ENCODE measurements at regions not wholly inside any gene's neighbourhood (a gene's known extent, or its start where the extent isn't known, plus 50 kb on each side); places are given as distances from the start of the nearest gene placed in this dataset.
"Not testable (repeated sequence)": the region's sequence is repeated elsewhere in the genome, so short reads cannot be mapped to it uniquely, and the experiment has no call there.

DNA sequence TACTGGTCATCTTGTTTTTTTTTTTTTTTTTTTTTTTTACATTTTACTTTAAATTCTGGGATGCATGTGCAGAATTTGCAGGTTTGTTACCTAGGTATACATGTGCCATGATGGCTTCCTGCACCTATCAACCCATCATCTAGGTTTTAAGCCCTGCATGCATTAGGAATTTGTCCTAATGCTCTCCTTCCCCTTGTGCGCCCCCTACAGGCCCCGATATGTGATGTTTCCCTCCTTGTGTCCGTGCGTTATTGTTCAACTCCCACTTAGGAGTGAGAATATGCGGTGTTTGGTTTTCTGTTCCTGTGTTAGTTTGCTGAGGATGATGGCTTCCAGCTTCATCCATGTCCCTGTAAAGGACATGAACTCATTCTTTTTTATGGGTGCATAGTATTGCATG lies 249.6 kb upstream of the SLC16A7 start:
- not testable (repeated sequence) for DNase-seq (ENCODE audit: low read depth, low spot score)

DNA sequence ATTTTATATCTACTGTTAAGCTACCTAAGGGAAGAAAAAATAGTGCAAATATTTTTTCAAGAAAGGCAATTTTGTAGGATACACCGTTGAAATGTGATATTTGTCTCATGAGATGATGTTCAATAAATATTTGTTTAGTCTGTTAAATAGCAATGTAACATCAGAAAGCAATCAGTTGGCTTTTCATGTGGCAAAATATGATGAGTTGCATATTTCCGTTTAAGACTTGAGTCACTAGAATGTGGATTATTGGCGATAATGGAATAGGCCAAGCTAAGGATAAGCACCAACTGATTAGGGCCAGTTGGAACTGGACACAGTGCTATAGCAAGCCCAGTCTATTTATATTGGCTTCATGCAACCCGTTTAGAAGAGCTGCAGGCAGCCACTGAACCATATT lies 250.4 kb upstream of the SLC16A7 start:
- no peak for DNase-seq (ENCODE audit: low read depth, low spot score)

DNA sequence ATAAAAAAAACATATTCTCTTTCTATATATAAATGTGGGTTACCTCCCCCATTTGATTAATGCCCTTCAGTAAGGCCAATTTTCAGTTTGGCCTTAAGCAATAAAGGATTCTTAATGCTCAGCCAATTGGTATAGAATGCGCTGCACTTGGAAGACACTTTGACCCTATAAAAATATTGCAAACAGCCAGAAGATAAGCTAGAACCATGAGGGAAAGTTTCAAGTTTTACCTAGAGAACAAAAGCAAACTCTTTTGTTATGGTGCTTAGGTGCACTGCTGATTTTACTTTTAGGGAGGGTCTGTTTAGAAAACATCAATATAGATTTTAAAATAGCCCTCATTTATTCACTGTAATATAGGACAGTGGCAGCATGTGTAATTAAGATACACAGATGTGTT lies 251.6 kb upstream of the SLC16A7 start:
- DNase-seq (ENCODE audit: low read depth, low spot score): no peak

DNA sequence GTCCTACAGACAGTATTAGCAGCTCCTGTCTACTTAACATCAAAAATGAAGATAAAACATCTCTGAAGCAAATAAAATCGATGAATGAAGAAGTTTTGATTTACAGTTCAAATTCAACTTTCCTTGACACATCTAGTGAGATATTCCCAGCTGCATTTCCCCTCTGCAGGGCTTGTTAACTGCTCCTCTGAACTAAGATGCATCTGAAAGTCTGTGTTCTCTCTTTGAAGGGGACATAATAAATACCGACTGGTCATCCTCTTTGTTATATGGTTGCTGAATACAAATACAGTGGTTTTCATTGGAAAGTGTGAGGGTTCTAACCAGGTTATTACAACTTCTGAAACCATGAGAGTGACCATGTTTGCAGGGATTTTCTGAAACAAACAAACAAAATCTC lies 266.4 kb upstream of the SLC16A7 start:
- no peak for DNase-seq (ENCODE audit: low read depth, low spot score)

DNA sequence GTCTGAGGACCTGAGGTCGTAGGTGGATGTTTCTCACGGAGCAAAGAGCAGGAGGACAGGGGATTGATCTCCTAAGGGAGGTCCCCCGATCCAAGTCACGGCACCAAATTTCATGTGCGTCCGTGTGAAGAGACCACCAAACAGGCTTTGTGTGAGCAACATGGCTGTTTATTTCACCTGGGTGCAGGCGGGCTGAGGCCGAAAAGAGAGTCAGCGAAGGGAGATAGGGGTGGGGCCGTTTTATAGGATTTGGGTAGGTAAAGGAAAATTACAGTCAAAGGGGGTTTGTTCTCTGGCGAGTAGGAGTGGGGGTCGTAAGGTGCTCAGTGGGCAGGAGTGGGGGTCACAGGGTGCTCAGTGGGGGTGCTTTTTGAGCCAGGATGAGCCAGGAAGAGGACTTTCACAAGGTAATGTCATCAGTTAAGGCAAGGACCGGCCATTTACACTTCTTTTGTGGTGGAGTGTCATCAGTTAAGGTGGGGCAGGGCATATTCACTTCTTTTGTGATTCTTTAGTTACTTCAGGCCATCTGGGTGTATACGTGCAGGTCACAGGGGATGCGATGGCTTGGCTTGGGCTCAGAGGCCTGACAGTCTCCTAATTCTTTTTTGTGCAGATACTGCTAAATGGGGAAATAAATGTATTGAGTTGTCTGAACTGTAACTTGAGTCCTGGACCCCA lies 267.3 kb upstream of the SLC16A7 start:
- DNase-seq (ENCODE audit: low read depth, low spot score): not testable (repeated sequence)

DNA sequence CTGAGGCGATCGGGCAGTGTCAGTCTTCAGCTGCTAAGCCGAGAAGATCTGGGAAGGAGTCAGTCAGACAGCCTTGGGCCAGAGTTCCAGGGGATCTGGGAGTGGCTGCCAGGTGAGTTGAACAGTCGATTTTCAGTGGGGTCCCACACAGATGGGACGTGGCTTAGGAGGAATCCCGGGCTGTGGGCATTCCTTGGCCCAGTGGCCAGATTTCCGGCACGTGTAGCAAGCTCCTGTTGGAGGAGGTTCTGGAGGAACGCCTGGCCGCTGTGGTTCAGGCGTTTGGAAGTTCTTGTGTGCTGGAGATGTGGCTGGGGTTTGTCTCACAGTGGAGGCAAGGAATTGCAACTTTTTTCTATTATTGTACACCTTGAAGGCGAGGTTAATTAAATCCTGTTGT lies 269.4 kb upstream of the SLC16A7 start:
- DNase-seq (ENCODE audit: low read depth, low spot score): not testable (repeated sequence)

DNA sequence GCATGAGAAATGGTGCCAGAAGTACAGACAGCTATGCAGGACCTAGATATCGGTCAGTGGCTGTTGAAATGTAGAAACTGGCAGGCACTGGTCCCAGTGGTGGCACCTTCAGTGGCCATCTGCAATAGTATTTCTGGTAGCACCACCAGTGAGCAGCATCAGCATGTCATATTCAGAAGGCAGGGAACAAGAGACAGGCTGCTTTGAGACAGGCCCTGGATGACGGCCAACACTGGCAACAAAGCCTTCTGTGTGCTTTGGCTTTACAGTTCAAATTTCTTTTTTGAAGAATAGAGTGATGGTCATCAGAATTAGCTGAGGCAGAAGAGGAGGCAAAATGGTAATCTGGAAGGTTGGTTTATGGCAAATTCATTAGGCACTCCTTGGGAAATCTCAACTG lies 273.4 kb upstream of the SLC16A7 start:
- no peak for DNase-seq (ENCODE audit: low read depth, low spot score)

DNA sequence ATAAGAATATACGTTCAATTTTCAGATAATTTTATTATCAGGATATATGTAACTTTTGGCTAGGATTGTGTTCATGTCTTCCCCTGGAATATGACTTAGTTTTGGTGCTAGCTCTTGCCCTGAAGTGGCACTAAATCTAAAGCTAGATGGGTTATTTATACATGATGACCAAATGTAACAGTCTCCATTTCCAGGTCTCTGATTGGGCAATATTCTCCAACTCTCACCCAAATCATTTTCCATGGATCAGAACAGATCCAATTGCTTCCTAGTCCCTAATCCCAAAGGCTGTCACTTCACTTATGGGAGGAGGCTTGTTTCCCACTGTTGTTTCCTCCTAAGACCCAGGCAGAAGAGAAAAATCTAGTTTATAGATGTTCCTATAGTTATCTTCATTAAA lies 274.6 kb upstream of the SLC16A7 start:
- no peak for DNase-seq (ENCODE audit: low read depth, low spot score)

DNA sequence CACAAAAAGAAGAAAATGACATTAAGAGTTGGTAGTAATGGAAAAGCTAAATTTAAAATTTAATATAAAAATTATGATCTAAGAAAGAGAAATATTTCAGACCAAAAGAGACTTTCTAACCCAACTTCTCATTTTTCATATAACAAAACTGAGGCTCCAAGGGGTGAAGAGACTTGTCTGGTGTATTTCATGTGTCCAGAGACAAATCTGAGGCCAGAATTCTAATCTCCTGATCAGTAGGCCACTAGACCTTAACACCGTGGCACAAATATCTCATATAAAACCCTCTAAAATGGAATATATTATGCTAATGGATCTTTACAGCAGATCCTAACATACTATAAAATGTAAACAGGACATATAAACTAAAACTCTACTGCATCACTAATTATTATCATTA lies 275.7 kb upstream of the SLC16A7 start:
- no peak for DNase-seq (ENCODE audit: low read depth, low spot score)

DNA sequence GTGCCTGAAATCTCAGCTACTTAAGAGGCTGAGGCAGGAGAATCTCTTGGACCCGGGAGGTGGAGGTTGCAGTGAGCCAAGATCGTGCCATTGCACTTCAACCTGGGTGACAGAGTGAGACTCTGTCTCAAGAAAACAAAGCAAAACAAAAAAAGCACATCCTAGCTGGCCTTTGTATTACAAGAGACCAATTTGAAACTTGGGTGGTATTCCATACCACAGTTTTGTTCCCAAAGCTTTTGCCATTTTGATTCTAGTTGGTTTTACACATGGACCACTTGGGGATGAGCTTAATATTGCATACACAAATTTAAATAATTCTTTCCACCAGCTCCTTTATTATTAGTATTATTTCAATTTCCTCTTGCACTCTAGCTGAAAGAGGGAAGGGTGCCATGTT lies 276.9 kb upstream of the SLC16A7 start:
- DNase-seq (ENCODE audit: low read depth, low spot score): no peak

DNA sequence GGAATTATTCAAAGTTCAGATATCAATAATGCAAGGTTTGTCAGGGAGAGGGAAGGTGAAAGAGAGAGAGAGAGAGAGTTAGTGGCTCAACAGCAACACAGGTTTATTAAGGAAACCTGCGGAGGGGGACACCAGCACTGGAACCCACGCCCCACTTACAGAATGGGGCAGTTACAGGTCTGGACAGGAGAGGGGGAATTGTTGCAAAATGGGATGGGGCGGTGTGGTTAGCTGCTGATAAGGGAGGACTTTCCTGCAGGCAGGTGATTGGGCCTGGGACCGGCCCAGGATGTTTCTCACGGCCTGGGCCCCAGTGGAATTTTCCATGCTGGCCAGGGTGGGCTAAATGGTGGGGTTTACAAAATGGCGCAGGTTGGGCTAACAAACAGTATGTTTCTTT lies 278.2 kb upstream of the SLC16A7 start:
- no peak for DNase-seq (ENCODE audit: low read depth, low spot score)

DNA sequence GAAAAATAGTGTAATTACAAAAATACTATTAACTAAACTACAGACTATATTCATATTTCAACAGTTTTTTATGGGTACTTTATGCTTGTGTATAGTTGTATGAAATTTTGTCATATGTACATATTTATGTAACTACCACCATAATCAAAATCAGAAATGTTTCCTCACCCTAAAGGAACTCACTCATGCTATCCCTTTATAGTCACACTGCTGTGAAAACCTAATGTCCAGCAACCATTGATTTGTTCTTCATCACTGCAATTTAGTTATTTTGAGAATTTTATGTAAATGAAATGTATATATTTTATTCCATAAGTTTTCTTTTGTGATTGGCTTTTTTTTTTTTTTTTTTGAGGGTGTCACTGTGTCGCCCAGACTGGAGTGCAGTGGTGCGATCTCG lies 278.9 kb upstream of the SLC16A7 start:
- DNase-seq (ENCODE audit: low read depth, low spot score): no peak

DNA sequence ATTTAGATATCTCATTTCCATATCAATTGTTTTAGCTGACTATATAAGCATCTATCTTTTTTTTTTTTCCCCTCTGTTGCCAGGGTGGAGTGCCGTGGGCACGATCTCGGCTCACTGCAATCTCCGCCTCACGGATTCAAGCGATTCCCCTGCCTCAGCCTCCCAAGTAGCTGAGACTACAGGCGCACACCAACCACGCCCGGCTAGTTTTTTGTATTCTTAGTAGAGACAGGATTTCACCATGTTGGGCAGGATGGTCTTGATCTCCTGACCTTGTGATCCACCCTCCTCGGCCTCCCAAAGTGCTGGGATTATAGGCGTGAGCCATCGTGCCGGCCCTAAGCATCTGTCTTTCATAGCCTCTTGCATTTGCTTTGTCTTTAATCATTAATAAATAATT lies 279.5 kb upstream of the SLC16A7 start:
- not testable (repeated sequence) for DNase-seq (ENCODE audit: low read depth, low spot score)

DNA sequence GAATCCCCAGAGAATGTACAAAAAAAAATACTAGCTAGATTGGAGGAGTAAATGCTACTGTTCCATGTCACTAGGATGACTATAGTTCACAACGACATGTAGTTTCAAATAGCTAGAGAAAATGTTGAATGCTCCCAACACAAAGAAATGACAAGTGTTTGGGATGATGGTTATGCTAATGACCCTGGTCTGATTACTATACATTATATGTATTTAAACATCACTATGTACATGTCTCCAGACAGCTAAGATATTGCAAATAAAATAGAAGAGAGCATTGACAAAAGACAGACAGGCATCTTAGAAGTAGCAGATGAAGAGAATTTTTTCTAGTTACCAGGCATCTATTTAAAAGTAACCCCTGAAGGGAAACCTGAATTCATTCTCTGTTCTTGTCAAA lies 281.6 kb upstream of the SLC16A7 start:
- DNase-seq (ENCODE audit: low read depth, low spot score): no peak

DNA sequence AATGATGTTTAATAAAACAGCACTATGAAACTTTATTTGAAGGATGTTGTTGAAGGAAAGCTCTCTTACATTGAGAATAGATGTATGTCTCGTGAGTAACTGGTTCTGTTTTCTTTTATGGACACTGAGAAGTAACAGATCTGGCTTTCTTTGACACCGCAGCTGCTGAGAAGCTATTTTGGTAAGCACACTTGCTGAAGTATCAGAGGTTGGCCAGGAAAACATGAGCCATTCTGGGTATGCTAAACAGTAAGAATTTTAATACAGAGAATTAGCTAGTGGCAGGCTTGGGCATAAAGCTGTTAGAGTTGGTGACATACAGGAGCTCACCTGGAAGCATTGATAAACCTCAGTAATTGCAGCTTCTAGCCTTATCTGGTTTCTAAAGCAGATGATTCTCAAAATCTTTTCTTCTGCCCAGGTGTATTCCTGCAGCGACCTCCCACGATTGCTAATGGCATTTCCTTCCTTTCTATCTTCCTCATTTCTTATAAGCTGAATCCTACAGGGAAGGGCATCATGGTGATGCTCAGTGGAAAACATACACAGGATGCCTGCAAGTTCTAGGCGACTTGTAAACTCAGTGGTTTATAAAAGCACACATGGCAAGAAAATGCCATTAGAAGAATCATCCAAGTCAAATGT lies 291.6 kb upstream of the SLC16A7 start:
- no peak for DNase-seq (ENCODE audit: low read depth, low spot score)

DNA sequence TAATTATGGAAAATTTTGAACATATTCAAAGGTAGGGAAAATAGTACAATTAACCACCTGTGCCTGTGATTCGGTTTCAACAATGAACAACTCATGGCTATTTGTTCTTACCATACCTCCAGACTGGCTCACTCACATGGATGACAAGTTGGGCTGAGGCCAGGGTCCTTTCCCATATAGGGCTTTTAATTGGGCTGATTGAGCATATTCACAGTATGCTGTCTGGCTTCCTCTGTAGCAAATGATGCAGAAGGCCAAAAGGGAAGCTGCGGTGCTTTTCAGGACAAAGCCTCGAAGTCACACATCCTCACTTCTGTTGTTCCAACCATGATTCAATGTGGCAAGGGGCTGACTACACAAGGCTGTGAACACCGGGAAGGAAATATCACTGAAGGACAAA lies 297.5 kb upstream of the SLC16A7 start:
- DNase-seq (ENCODE audit: low read depth, low spot score): no peak

DNA sequence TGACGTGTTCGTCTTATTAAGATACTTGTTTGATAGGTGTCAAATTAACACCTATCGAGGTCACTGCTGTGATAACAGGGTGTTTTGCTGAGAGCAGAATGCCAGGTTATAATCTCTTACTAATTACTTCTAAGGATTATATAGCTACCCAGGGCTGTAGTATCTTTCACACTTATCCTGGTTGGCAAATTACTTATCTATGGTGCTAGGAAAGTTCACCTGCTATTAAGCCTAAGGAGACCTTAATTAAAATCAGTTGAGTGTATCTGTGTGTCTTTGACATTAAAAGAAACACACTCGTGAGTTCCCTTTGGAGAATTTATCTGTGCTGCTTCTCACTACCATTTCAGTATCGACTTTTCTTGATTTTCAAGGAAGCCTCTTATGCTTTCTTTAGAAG lies 301.6 kb upstream of the SLC16A7 start:
- DNase-seq (ENCODE audit: low read depth, low spot score): no peak

DNA sequence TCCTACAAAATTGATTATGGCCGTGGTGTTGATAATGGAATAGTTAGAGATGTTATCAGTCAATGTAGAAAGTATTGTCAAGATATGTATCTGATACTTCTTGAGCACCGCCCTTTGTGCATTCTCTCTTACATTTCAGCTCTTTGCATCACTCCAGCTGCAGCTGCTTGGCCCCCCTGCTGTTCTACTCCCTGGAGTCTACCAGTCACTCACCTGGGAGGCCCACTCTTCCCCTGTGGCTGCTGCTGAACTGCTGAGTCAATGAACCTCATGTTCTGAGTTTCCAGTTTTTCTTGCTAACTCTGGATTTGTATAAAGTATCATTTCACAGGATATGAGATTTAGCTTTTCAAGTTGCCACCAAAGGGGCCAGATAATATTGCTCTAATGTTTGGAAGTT lies 312.8 kb upstream of the SLC16A7 start:
- DNase-seq (ENCODE audit: low read depth, low spot score): no peak

DNA sequence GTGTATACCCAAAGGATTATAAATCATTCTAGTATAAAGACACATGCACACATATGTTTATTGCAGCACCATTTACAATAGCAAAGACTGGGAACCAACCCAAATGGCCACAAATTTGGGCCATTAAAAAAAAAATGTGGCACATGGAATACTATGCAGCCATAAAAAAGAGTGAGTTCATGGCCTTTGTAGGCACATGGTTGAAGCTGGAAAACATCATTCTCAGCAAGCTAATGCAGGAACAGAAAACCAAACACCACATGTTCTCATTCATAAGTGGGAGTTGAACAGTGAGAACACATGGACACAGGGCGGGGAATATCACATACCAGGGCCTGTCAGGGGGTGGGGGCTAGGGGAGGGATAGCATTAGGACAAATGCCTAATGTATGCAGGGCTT lies 322.3 kb upstream of the SLC16A7 start:
- DNase-seq (ENCODE audit: low read depth, low spot score): not testable (repeated sequence)

DNA sequence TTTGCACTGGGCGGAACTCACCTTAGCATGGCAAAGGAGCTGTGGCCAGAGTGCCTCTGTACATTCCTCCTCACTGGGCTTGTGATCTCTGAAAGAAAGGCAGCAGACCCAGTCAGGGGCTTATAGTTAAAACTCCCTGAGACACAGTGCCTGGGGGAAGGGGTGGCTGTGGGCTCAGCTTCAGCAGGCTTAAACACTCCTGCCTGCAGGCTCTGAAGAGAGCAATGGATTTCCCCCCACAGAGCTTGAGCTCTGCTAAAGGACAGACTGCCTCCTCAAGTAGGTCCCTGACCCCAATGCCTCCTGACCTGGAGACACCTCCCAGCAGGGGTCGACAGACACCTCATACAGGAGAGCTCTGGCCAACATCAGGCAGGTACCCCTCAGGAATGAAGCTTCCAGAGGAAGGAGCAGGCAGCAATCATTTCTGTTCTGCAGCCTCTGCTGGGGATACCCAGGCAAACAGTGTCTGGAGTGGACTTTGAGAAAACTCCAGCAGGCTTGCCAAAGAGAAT lies 327.5 kb upstream of the SLC16A7 start:
- no peak for DNase-seq (ENCODE audit: low read depth, low spot score)

DNA sequence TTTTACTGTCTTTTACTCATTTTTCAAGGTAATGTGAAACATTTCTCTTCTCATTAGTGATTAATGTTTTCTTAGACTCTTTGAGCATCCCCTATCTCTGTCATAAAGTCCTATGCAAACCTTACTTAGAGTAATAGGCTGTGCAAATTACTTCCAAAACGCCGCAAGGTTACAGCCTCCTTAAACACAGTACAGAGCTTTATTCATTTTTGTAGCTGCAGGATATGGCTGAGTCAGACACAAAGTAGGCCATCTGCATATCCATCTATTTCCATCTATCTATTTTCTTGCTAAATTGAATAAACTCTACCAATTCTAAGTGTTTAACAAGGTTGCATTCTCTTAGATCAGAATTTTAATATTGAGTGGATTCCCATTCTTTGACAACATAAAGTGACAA lies 335.6 kb upstream of the SLC16A7 start:
- DNase-seq (ENCODE audit: low read depth, low spot score): no peak

DNA sequence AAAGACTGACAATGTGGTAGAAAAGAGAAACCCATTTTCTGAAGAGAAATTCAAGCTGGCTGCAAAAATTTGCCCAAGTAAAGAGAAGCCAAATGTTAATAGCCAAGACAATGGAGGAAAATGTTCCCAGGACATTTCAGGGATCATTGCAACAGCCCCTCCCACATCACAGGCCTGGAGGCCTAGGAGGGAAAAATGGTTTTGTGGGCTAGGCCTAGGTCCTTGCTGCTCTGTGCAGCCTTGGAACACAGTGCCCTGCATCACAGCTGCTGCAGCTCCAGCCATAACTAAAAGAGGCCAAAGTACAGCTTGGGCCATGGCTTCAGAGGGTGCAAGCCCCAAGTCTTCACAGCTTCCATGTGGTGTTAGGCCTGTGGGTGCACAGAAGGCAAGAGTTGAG lies 332.4 kb upstream of the LRIG3 start:
- no peak for DNase-seq (ENCODE audit: low read depth, low spot score)

DNA sequence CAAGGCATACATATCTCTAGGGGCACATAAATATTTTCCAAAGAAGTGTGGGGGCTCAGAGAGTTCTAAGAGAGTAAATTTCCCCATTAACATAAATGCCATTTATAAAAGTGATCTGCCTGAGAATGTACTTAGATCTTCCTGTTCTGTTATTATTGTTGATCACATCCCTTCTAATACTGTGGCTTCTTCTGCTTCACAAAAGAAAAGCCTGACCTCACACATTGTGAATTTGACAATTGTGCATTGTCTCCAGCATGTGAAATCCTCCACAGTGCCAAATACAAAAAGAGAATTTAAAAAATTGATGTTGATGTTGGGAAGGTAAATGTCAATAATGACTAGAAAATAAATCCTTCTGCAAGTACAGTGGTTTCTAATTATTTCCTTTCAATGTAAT lies 330.5 kb upstream of the LRIG3 start:
- no peak for DNase-seq (ENCODE audit: low read depth, low spot score)

DNA sequence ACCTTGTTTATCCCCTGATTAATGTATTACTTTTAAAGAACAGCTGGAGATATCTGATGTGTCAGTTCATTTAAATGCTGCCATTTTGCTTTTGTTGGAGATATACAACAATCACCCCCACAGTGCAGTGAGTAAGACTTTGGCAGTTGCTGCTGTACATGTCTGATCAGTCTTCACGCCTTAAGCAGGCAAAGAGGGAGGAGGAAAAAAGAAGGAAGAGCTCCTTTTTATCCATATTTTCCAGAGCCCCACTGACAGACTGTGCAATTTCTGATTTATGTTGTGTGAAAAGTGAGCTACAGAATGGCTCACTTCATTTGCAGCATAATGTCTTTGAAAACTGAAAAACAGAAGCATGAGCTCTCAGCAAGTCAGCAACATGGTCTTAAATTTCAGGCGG lies 319.7 kb upstream of the LRIG3 start:
- DNase-seq (ENCODE audit: low read depth, low spot score): no peak

Data from smooth muscle cell of the brain vasculature (primary cell).